ENCODE measurements at regions not wholly inside any gene's neighbourhood (a gene's known extent, or its start where the extent isn't known, plus 50 kb on each side); places are given as distances from the start of the nearest gene placed in this dataset.
"Not testable (repeated sequence)": the region's sequence is repeated elsewhere in the genome, so short reads cannot be mapped to it uniquely, and the experiment has no call there.

DNA sequence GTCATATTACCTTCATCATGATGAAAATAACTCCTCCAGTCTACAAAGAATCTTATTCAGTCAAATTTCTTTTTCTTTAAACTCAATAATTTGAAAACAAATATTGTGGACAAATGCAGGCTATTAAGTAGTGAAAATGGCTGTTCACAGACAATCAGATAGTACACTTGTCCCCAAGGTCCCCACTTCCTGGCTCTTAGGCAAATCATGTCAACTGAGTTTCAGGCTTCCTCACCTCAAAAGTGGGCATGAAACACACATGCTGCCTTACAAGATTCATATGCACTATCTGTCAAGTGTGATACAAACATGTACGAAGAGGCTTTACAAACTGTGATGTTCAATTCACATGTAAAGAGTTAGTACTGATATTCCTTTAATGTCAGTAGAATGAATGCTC, 385.2 kb upstream of the SEMA6A start:
- DNase-seq (ENCODE audit: low read depth in 2 of 2) = no peak

DNA sequence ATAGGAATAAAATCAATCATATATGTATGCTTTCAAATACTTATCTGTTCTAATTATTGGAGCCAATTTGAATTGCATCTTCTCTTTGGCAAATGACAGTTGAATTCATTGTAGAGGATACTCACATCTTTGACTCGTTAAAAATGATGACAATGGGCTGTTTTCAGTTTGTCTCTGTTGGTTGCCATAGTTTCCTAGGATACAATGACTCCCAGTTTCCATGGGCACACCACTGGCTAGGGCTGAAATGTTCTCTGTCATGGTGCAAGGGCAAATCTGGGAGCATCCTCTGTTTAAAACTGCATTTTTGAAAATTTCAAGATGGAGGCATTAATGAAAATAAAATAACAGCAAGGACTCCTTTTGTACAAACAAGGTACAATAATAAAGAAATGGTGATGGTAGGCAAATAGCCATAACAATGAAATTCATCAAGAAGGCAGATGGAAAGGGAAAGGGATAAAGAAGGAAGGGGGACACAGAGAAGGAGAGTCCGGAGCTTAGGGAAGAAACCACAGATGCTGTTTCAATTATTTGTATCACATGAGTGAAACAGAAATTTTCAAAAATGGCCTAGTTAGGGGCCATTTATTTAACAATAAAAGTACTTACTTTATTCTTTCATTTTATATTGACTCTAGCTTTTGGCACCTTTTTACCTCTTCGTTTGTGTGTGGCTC, 378.8 kb upstream of the SEMA6A start:
- no peak for DNase-seq (ENCODE audit: low read depth in 2 of 2)

DNA sequence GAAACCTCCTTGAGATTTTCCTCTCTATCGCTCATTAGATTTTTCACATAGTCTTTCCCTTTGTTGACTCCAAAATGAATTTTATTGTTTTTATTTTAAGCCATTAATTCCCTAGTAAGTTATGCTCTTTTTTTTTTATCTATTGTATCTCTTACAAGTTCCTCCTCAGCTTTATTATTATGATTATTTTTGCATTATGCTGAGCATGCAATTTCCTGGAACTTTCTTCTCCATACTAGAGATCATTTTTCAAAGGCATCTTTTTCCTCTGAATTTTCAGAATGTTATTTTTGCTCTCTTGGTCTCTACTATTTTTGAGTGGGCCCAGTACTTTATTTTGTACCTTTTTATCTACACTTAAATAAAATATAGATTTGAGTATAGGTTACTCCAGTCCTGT, 376.6 kb upstream of the SEMA6A start:
- no peak for DNase-seq (ENCODE audit: low read depth in 2 of 2)

DNA sequence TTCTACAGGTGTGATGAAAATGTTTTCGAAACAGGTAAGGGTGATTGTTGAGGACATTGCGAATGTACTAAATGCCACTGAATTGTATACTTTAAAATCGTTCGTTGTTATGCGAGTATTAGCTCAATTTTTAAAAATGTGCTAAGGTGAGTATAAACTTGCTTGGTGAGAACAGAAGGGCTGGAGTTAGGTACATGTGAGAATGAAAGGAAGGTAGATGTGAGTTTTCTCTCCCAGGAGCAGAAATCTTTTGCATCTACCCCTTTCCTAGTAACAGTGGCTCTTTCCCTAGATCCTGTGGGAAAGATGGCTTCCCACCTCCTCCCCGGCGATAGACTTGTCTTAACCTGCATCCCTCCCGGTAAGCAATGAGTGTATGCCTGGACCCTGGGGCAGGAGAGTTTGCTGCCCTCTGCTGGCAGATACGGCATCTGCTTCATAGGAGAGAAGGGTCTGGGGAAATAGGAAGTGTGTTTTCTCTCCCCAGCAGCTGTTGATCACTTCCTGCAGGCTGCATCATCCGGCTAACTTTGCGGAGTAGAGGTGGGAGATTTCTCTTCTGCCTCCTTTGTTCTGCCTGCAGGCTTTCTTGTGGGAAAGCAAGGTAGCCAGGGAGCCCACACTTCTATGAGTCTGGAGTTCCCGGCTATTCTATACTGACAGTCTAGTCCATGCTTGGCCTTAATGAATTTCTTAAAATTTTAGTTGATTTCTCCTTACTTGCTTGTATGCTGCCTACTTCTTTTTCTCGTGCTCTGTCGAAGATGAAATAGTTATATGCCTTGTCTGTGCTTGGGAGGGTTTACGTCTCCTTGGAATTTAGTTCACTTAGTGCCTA, 373.3 kb upstream of the SEMA6A start:
- peak in 1 of 2 donors; percentile 10 for DNase-seq (ENCODE audit: low read depth in 2 of 2)

DNA sequence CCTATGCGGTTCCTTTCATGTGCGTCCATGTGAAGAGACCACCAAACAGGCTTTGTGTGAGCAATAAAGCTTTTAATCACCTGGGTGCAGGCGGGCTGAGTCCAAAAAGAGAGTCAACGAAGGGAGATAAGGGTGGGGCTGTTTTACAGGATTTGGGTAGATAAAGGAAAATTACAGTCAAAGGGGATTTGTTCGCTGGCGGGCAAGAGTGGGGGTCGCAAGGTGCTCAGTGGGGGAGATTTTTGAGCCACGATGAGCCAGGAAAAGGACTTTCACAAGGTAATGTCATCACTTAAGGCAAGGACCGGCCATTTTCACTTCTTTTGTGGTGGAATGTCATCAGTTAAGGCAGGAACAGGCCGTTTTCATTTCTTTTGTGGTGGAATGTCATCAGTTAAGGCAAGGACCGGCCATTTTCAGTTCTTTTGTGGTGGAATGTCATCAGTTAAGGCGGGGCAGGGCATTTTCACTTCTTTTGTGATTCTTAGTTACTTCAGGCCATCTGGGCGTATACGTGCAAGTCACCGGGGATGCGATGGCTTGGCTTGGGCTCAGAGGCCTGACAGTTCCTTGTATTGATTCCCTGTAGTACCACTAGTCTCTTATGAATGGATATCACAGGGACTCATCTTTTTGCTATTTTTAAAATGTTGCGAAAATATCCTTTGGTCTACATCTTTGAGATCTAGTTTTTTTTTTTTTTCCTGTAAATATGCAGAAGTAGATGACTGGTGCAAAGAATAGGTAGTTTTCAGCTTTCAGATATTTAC, 371.2 kb upstream of the SEMA6A start:
- not testable (repeated sequence) for DNase-seq (ENCODE audit: low read depth in 2 of 2)

DNA sequence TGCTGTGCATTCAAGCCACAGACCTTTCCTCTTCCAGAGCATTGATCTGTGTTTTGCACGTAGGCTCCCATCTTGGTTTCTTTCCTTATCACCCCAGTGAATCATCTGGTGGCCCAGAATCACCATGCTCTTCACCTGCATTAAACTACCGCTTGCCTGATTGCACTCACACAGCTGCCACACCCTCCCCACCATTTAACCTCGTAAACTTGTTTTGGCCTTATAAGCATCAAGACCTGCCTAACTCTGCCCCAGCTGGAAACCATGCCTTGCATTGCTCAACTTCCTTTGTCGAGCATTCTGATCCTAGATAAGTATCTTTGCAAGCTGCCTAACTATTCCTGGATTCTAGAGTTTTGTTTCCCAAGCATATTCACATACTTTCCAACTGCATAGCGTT, 369.6 kb upstream of the SEMA6A start:
- no peak for DNase-seq (ENCODE audit: low read depth in 2 of 2)

DNA sequence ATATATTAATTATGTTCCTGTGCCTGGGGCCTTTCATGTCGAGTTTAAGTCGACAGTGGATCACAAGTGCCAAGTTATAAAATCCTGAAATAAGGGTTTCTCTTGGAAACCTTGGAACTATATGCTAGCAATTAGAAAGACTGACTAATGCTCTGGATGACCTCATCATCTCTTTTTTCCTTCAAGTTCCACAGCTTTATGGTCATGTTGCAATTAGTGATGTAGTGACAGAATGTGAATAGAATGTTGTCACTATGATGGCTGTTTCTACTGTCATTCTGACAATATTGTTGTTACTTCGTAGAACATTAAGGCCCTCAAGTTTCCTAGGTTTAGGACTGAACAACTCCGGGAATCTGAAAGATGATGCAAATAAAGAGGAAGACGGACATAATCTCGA, 368.0 kb upstream of the SEMA6A start:
- DNase-seq (ENCODE audit: low read depth in 2 of 2) = no peak

DNA sequence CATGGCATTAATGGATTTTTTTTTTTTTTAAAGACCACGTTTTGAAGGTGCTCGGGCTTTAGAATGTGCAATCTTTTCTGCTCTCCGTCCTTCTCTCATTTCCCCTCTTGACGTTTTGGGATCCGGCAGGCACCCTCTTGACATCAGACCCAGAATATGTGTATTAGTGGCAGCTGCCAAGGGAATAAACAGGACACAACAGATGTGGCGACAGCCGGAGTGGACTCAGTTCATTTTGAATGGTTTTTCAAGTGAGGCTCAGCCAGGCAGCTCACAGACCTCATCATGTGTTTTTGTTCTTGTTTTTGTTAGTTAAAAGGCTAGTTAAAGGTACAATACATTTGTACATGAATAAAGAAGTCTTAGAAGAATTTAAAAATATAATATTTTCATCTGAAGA, 365.0 kb upstream of the SEMA6A start:
- no peak for DNase-seq (ENCODE audit: low read depth in 2 of 2)

DNA sequence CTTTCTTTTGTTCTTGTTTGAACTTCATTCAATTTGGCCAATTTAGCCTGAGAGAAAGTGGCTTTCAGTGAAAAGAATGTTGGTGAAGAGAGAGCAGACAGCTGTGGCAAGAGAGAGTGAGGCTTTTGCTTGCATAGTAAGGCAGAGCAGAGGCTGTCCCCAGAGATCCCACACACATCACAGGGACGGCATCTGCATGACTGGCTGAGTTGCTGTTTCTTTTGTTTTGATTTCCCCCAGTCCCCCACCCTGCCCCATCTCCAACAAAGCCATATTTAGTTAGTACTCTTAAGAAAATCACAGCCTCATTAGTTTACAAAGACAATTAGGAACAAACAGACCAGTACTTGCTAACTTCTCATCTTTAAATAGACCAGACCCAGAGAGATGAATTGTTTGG, 363.9 kb upstream of the SEMA6A start:
- no peak for DNase-seq (ENCODE audit: low read depth in 2 of 2)

DNA sequence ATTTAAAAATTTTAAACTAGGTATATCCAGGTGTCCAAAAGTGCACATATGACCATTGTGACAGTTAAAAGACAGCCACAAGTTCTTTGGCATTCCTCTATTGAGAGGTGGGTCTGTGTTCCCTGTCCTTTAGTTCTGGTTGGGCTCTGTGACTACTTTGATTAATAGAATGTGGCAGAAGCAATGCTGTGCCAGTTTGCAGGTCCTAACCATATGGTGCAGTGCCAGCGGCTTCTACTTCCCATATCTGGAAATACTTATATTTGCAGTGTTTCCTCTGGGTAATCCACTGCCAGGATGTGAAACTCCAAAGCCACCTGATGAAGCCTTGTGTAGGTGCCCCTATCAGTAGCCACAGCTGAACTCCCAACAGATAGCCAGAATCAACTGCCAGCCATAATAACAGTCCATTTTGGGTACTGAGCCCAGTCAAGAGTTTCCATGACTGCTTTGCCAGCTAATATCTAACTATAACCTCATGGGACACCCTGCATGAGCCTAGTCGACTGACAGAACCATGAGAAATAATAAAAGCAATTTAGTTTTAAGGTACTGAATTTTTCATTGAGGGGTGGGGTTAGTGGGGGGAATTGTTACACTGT, 361.0 kb upstream of the SEMA6A start:
- DNase-seq (ENCODE audit: low read depth in 2 of 2) = no peak

DNA sequence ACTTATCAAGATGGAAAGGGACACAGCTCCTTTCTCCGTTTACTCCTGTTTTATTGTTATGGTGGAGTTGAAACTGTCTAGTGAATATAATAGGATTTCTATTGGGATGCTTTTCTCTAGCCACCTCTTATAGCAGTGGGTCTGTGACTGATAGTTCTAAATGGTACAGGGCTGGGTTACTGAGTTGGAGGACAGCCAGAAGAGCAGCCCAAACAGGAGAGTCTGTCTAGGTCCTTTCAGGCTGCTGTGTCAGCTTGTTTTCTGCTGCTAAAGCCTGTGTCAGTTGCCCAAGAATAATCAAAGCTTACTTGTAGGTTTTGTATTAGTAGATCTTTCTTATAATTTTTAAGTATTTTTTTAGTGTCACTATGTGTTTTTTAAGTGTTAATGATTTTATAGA, 356.0 kb upstream of the SEMA6A start:
- no peak for DNase-seq (ENCODE audit: low read depth in 2 of 2)

DNA sequence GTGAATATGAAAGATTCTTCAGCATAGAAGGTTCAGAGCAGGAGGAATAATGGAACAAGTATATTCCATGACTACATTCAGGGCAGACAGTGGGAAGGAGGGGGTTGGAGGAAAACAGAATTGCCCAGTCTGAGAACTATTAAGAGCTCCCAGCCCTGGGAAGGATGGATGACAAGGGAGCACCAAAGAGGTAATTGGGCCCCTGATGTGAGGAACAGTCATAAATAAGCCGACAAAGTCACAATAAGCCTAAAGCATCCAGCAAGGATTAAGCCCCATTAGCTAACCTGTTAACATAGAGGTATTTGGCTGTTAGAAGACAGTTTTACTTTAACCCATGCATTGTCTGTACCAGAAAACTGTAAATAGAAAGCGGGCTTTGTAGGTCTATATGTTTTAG, 348.7 kb upstream of the SEMA6A start:
- DNase-seq (ENCODE audit: low read depth in 2 of 2) = no peak

DNA sequence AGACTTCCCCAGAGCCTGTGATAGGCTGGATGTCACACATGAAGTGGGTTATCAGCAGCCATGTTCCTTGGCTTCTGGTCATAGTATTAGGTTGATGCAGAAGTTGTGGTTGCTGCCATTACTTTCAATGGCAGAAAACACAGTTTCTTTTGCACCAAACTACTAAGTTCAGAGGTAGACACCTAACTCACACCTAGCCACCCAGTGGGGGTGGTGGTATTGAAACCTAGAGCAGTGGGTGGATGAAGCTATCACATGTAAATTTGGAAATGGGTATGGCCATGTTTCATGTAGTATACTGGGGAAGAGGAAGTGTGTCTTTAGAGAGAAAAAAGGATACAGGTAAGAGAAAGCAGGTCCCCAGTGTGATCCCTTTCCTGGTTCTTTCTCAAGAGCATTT, 347.9 kb upstream of the SEMA6A start:
- DNase-seq (ENCODE audit: low read depth in 2 of 2) = no peak

DNA sequence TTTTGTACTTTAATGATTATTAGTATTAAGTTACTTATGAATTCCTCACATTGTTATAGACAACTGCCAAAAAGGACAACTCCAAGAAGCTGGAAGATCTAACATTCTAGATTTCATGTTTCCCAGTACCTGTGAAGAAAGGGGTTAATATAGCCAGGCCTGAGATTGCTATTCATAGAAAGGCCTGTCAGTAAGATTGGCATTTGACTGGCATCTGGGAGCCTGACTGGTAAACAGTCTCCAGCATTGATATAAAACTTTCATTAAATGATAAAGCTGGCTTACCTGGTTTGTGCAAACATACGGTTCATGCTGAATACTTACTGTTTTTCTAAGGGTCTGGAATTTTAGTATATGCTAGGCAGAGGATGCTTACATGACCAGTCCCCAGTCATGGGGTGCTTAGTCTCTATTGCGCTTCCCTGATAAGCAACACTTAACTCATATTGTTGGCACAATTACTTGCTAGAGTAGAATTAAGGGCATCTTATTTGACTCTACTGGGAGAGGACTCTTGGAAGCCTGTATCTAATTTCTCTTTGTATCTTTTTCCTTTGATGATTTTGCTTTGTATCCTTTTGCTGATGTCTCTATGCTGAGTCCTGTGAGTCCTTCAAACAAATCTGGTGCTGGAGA, 340.4 kb upstream of the SEMA6A start:
- DNase-seq (ENCODE audit: low read depth in 2 of 2) = no peak

DNA sequence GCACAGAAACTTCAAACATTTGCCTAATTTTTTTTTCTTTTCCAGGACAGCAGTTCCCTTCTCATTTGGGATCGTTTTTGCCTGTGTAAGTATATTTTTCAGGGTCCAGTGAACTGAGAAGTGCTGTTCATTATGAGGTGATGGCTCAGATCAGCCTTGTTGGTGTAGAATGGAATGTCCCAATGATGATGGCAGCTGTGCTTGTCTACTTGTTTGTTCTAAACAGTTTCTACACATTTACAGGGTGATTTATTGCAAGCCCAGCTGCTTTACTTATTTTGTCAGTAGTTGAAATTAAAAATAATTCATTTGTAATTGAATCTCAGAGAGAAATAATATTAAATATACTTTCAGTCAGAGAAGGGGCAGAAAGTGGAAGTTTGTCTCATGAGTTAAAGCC, 337.6 kb upstream of the SEMA6A start:
- DNase-seq (ENCODE audit: low read depth in 2 of 2) = no peak

DNA sequence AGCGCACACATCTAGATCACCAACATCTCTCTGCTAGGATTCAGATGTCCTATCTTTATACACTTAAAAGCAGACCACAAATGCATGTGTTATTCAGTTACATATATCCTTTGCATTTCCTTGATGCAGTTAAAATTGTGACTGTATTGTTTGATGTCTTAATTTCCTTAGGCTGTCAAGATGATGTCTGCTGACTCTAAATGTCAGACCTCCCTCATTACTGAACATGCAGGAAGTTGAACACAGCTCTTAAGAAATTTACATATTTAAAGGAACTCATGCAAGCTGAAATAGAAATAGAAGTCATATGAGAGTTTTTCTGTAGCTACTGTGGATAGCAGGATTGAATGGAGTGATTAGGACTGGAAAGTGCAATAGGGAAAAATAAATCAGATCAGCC, 336.5 kb upstream of the SEMA6A start:
- DNase-seq (ENCODE audit: low read depth in 2 of 2) = no peak

DNA sequence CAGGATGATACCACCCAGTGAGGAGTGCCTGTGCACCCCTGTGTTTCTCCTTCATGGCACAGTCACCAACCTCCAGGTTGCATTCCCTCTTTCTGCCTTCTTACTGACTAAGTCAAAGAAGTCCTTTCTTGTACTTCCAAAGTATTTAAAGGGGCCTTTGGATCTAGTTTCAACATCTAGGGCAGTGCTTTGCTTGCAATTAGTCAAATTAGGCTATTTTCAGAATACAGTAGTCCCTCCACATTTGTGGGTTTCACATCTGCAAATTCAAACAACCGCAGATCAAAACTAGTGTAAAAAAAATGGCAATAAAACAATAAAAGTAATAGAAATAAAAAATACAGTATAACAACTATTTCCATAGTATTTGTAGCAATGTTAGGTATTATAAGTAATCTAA, 333.9 kb upstream of the SEMA6A start:
- no peak for DNase-seq (ENCODE audit: low read depth in 2 of 2)

DNA sequence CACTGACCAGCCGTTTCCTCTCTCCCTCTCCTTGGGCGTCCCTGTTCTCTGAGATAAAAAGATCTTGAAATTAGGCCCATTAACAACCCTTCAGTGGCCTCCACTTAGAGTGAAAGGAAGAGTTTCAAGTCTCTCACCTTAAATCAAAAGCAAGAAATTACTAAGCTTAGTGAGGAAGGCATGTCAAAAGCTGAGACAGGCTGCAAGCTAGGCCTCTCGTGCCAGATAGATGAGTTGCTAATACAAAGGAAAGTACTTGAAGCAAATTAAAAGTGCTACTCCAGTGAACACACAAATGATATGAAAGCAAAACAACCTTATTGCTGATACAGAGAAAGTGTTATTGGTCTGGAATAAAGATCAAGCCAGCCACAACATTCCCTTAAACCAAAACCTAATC, 331.3 kb upstream of the SEMA6A start:
- no peak for DNase-seq (ENCODE audit: low read depth in 2 of 2)

DNA sequence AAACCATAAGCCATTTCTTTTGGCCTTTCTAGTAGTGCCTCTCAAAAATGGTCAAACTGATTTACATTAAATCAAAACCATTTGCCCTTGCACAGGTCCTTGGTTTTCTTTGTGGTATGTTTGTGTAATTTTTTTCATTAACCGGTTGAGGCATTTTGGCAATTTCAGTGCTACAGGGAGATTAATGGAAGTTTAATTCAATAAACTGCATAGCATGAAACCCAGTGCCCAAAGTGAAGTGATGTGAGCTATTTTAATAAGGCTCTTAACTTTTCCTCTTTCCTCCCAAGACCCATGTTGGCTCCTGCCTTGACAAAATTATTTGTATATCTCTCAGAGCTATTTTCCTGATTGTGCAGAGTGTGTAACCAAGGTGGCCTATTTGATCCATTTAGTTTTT, 326.2 kb upstream of the SEMA6A start:
- DNase-seq (ENCODE audit: low read depth in 2 of 2) = no peak

DNA sequence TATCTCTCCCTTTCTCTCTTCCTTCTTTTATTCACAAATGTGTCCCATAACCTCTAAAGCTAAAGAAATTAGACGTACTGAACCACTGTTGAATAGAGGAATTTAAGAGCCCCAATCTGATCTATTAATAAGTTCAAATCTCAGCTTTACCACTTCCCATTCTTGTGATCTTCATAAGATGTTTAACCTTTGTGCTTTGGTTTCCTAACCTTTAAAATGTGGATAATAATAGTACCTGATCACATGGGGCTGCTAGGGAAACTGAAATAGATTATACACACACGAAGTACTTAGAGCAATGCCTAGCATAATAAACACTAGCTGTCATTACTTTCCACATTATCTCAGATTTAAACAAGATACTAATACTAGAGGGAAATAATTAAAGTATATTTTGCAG, 324.3 kb upstream of the SEMA6A start:
- DNase-seq (ENCODE audit: low read depth in 2 of 2) = no peak

DNA sequence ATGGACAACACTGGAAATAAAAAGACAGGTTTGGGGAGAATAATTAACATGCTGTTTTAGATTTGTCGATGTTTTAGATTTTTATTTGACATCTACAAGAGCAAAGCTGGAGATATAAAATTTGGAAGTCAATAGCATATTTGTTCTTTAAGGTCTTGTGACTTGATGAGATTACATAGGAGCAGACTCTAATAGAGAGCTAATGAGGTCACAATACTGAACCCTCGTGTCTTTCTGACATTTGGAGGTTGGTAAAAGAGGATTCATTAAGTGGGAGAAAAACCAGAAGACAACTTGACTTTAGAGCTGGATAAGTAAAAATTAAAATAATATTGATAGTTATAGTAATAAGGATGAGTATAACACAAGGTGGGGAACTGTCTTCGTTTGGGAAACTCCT, 322.7 kb upstream of the SEMA6A start:
- no peak for DNase-seq (ENCODE audit: low read depth in 2 of 2)

DNA sequence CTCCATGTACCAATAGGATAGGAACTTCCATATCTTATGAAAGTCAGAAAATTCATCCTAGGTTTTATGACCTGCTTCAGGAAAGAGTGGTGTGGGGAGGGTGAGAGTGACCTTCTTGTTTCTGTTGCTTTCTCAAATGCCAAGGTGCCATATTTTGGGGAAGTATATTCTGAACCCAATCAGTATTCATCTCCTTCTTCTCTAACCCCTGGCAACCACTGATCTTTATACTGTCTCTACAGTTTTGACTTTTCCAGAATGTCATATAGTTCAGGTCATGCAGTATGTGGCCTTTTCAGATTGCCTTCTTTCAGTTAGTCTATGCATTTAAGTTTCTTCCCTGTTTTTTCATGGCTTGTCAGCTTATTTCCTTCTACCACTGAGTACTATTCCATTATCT, 321.4 kb upstream of the SEMA6A start:
- no peak for DNase-seq (ENCODE audit: low read depth in 2 of 2)
